Right ventricle myocardium superior (tissue), 1 donor: ENCODE measurements at regions not wholly inside any gene's neighbourhood (a gene's known extent, or its start where the extent isn't known, plus 50 kb on each side); places are given as distances from the start of the nearest gene placed in this dataset.
"Not testable (repeated sequence)": the region's sequence is repeated elsewhere in the genome, so short reads cannot be mapped to it uniquely, and the experiment has no call there.

Source experiments
- ATAC-seq: fragments of 200-7000 bp; cut with Tn5 transposase; one replicate; pipeline ENCODE4 v1.9.1; 2020; ENCODE audit warnings: mild to moderate bottlenecking; ENCODE audit not compliant: poor library complexity
- DNase-seq: peaks from one replicate; pipeline ENCODE4 v3.0.0-alpha.2; 2020
- intact Hi-C: fragments of 100-400 bp; cut with DNase I; formaldehyde crosslinking; loops from one replicate; pipeline ENCODE4 v1.11.2; 2022
- donor health status: DM: no; HTN: yes; CAD: no; lungs with severe emphysema.

- intact Hi-C loops, DNase-seq: not testable (repeated sequence)
- peak; percentile 93 for ATAC-seq
Observed at GRCh38 chrY:22113990-22114389, 68.7 kb downstream of the RBMY1F start.

DNA sequence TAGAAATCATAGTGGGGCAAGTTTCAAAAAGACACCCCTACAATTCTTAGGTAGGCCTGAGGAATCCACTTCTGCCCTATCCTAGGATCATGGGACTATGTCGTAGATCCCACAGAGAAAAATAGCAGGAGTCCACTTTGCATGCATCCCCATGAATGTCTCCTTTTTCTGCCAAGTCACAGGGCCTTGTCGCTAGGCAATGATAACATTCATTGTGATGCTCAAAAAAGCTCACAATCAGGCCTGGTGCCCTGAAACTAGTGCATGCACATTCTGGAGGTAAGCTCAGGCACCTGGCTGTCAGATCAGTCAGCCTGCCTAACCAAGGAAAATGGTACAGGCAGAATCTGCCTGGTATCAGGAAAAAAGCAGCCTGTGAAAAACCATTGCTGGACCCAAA lies 74.6 kb downstream of the RBMY1F start:
- intact Hi-C loops, result not testable (repeated sequence)
- peak; percentile 91 for ATAC-seq

GRCh38 chrY:22101547-22101946 lies 81.2 kb downstream of the RBMY1F start:
- intact Hi-C loops, DNase-seq: not testable (repeated sequence)
- ATAC-seq, result peak; percentile 78

More for the DNA sequence above, 74.6 kb downstream of the RBMY1F start:
- DNase-seq, result not testable (repeated sequence)

- ATAC-seq, DNase-seq, intact Hi-C loops: not testable (repeated sequence)
Observed at GRCh38 chrY:22097310-22097709, 85.4 kb downstream of the RBMY1F start.

DNA sequence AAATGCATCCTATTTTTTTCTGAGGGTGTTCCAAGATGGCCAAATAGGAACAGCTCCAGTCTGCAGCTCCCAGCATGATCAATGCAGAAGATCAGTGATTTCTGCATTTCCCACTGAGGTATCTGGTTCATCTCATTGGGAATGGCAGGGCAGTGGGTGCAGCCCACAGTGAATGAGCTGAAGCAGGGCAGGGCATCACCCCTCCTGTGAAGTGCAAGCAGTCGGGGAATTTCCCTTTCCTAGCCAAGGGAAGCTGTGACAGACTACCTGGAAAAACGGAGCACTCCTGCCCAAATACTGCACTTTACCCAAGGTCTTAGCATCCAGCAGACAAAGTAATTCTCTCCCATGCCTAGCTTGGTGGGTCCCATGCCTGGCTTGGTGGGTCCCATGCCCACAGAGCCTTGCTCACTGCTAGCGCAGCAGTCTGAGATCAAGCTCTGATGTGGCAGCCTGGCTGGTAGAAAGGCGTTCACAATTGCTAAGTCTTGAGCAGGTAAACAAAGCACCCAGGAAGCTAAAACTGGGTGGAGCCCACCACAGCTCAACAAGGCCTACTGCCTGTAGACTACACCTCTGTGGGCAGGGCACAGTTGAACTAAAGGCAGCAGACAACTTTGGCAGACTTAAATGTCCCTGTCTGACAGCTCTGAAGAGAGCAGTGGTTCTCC lies 96.6 kb downstream of the RBMY1F start:
- ATAC-seq, DNase-seq, intact Hi-C loops: not testable (repeated sequence)

DNA sequence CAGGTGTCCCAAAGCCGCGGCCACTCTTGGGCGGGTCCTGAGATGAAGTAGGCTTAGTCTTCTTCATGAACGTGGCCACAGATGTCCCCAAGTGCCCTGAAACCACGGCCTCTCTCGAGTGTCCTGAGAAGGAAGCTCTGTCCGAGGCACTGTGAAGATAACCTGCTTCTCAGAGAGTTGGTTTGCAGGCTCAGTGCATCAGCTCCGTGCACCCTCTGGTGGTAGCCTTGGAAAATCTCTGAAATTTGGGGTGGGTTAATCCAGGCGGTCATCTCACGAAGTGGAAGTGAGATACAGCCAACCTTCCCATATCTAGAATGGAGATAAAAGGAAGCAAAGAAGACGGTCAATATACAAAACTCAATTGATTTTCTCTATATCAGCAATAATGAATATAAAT lies 110.5 kb downstream of the RBMY1F start:
- DNase-seq, intact Hi-C loops: not testable (repeated sequence)
- peak; percentile 66 for ATAC-seq

GRCh38 chrY:22060149-22060548 lies 122.6 kb downstream of the RBMY1F start:
- intact Hi-C loops, DNase-seq: not testable (repeated sequence)
- ATAC-seq, result peak; percentile 96

- ATAC-seq, DNase-seq, intact Hi-C loops: not testable (repeated sequence)
Observed at GRCh38 chrY:22013010-22013409, 95.2 kb upstream of the RBMY1E start.

DNA sequence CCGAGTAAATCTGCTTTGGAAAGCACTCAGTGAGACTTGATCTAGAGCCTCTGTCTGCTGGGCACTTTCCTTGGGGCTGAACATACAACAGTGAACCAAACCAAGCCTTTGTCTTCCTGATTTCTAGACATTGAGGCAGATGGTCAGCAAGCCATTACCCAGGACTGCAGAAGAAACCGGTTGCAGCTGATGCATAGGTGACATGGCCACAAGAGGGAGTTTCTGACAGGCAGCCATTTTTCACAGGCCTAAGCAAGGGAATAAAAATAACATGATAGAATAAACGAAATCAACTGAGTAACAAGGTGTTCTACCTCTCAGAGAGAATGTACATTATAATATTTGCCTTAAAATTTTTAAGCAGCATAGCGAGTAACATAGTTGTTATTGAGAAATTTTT lies 83.3 kb upstream of the RBMY1E start:
- DNase-seq, intact Hi-C loops: not testable (repeated sequence)
- peak; percentile 63 for ATAC-seq

DNA sequence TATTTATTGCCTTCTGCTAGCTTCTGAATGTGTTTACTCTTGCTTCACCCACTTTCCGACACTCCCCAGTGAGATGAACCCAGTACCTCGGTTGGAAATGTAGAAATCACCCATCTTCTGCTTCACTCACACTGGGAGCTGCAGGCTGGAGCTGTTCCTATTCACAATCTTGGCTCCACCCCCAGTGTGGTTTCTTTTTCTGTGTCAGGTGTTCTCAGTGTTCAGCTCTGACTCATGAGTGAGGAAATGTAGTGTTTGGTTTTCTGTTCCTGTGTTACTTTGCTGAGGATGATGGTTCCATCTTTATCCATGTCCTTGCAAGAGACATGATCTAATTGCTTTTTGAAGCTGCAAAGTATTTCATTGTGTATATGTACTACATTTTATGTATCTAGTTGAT lies 69.4 kb upstream of the RBMY1E start:
- peak; percentile 57 for ATAC-seq
- intact Hi-C loops, DNase-seq: not testable (repeated sequence)

GRCh38 chrY:21980937-21981336 lies 63.1 kb upstream of the RBMY1E start:
- ATAC-seq, intact Hi-C loops, DNase-seq: not testable (repeated sequence)

DNA sequence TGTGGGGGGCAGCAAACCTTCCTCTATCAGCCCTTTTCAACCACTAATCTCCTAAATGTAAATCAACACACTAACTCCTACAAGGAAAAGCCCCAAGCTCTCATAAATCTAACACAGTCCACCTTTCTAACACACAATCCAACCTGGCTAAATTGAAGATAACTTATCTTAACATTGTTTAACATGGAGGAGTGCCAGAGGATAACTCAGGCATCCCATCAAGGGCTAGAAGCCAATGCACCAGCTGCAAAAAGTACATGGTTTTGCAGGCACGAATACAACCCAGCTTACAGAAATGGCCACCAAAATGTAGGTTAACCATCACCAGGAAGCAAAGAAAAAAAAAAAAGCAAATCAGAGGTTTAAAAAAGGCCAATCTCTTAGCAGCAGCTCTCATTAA lies 62.5 kb upstream of the RBMY1E start:
- DNase-seq, ATAC-seq, intact Hi-C loops: not testable (repeated sequence)

- intact Hi-C loops, DNase-seq, ATAC-seq: not testable (repeated sequence)
Observed at GRCh38 chrY:21979106-21979505, 61.3 kb upstream of the RBMY1E start.

- DNase-seq, ATAC-seq, intact Hi-C loops: not testable (repeated sequence)
Observed at GRCh38 chrY:21978204-21978603, 60.4 kb upstream of the RBMY1E start.
